ENCODE measurements at regions not wholly inside any gene's neighbourhood (a gene's known extent, or its start where the extent isn't known, plus 50 kb on each side); places are given as distances from the start of the nearest gene placed in this dataset.
"Not testable (repeated sequence)": the region's sequence is repeated elsewhere in the genome, so short reads cannot be mapped to it uniquely, and the experiment has no call there.

- H3K27ac Mint-ChIP-seq: no peak overlapping the region
- peaks cover 0 to 7% (median 0%) of the 10 kb centered on the region in 3 donors for H3K27me3 Mint-ChIP-seq
- H3K4me1 Mint-ChIP-seq: peaks cover 0 to 6% (median 4%) of the 10 kb centered on the region in 3 donors
- no peaks in the 10 kb centered on the region for H3K36me3 Mint-ChIP-seq
- ATAC-seq (ENCODE audit: low read depth in 2 of 2) (no peak), DNase-seq (no peak)
- no peak overlapping the region for H3K4me3 Mint-ChIP-seq
- H3K9me3 Mint-ChIP-seq: peaks cover 2 to 5% (median 4%) of the 10 kb centered on the region in 7 donors
Observed at GRCh38 chr4:169934794-169935429, 91.3 kb downstream of the MFAP3L start.

- Mint-ChIP-seq H3K27ac (no peak overlapping the region), H3K9me3 (peaks cover 2 to 5% (median 4%) of the 10 kb centered on the region in 7 donors), H3K4me1 (no peaks in the 10 kb centered on the region), H3K36me3 (no peaks in the 10 kb centered on the region), H3K27me3 (peaks cover 0 to 13% (median 0%) of the 10 kb centered on the region in 3 donors), H3K4me3 (no peak overlapping the region)
- DNase-seq (no peak), ATAC-seq (ENCODE audit: low read depth in 2 of 2) (no peak)
Observed at GRCh38 chr4:169933531-169933930, 92.7 kb downstream of the MFAP3L start.

DNA sequence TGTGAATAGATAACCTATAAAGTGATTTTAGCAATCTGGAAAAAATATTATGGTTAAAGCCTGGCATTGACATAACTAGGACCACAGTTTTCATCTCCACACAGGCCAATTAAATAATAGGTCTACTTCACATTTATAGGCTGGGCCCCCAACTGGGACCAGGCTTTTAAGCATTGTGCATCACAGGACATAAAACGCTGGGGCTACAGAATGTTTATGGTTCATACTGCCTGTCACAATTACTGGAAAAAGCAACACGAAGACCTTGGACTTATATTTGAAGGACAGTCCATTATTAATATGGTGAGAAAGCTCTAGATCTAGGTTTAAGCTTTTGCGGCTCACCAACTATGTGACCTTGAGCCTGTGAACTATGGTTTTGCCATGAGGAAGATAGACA is 94.2 kb downstream of the MFAP3L start:
- peaks cover 0 to 13% (median 5%) of the 10 kb centered on the region in 3 donors for H3K27me3 Mint-ChIP-seq
- no peak overlapping the region for H3K4me3 Mint-ChIP-seq
- peaks cover 2 to 5% (median 4%) of the 10 kb centered on the region in 7 donors for H3K9me3 Mint-ChIP-seq
- no peak for DNase-seq
- H3K36me3 Mint-ChIP-seq: no peaks in the 10 kb centered on the region
- no peak overlapping the region for H3K27ac Mint-ChIP-seq
- H3K4me1 Mint-ChIP-seq: peaks cover 0 to 8% (median 5%) of the 10 kb centered on the region in 3 donors
- ATAC-seq (ENCODE audit: low read depth in 2 of 2): no peak

DNA sequence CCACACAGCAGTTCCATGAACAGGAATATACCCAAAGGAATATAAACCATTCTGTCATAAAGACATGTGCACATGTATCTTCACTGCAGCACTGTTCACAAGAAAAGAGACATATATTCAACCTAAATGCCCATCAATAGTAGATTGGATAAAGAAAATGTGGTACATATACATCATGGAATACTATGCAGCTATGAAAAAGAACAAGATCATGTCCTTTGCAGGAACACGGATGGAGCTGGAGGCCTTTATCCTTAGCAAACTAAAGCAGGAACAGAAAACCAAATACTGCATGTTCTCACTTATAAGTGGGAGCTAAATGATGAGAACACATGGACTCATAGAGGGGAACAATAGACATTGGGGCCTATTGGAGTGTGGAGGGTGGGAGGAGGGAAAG is 95.4 kb downstream of the MFAP3L start:
- not testable (repeated sequence) for H3K36me3 Mint-ChIP-seq; H3K9me3 Mint-ChIP-seq; H3K27ac Mint-ChIP-seq; ATAC-seq (ENCODE audit: low read depth in 2 of 2); H3K4me3 Mint-ChIP-seq; DNase-seq
- Mint-ChIP-seq H3K4me1 (peaks cover 0 to 11% (median 8%) of the 10 kb centered on the region in 3 donors), H3K27me3 (peaks cover 0 to 13% (median 5%) of the 10 kb centered on the region in 3 donors)

- Mint-ChIP-seq H3K4me1 (peaks cover 0 to 11% (median 8%) of the 10 kb centered on the region in 3 donors), H3K27me3 (peaks cover under 1 to 13% (median 5%) of the 10 kb centered on the region in 3 donors), H3K36me3 (no peaks in the 10 kb centered on the region), H3K4me3 (peak overlapping the region in 1 of 8 donors; percentile 40), H3K9me3 (peaks cover 2 to 5% (median 4%) of the 10 kb centered on the region in 7 donors), H3K27ac (no peak overlapping the region)
- ATAC-seq (ENCODE audit: low read depth in 2 of 2) (no peak), DNase-seq (no peak)
Observed at GRCh38 chr4:169927280-169927679, 98.9 kb downstream of the MFAP3L start.

DNA sequence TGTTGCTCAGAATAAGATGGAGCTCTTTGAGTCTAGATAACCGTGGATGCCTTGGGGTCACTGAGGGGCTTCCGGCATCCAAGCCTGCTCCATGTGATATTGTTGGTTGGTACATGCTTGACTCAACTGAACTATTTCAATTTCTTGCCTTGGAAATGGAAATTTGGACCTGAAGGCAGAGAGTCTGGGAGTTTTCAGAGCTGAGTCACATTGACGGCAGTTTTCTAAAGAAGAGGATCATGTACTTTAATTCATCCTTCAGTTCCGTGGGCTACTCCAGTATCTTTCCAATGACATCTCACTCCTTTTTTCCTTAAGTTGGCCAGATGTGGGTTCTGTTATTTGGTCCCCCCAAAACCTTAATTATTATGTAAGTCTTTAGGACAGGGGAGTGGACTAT is 100.5 kb downstream of the MFAP3L start:
- peaks cover 1 to 4% (median 3%) of the 10 kb centered on the region in 7 donors for H3K9me3 Mint-ChIP-seq
- ATAC-seq (ENCODE audit: low read depth in 2 of 2) (no peak), DNase-seq (no peak)
- H3K4me3 Mint-ChIP-seq: no peak overlapping the region
- no peak overlapping the region for H3K27ac Mint-ChIP-seq
- H3K36me3 Mint-ChIP-seq: no peaks in the 10 kb centered on the region
- H3K4me1 Mint-ChIP-seq: peaks cover 0 to 11% (median 8%) of the 10 kb centered on the region in 3 donors
- peaks cover 3 to 22% (median 11%) of the 10 kb centered on the region in 3 donors for H3K27me3 Mint-ChIP-seq

- H3K4me1 Mint-ChIP-seq: peaks cover 0 to 9% (median 8%) of the 10 kb centered on the region in 3 donors
- H3K27ac Mint-ChIP-seq: no peak overlapping the region
- H3K4me3 Mint-ChIP-seq: no peak overlapping the region
- H3K27me3 Mint-ChIP-seq: peaks cover 3 to 9% (median 6%) of the 10 kb centered on the region in 3 donors
- H3K36me3 Mint-ChIP-seq: no peaks in the 10 kb centered on the region
- ATAC-seq (ENCODE audit: low read depth in 2 of 2) (no peak), DNase-seq (no peak)
- peaks cover 0 to 4% (median 0%) of the 10 kb centered on the region in 7 donors for H3K9me3 Mint-ChIP-seq
Observed at GRCh38 chr4:169922632-169923276, 103.4 kb downstream of the MFAP3L start.

DNA sequence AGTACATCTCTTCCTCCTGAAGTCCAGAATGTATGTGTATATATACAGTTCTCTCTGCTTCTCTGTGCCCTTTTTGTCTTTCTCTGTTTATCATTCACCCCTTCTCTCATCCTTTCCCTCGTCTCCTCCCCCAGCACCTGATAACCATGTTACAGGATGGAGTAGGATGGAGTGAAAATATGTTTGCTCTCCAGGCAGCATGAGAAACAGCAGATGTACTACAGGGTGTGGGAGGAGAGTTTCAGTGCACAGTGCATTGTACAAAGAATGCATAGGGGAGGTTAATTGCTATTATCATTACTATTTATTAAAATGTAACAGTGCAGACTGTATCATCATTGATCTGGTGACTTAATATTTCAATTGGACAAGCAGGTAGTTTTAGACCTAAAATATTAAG is 104.5 kb downstream of the MFAP3L start:
- no peak for ATAC-seq (ENCODE audit: low read depth in 2 of 2)
- peaks cover 0 to 1% (median under 1%) of the 10 kb centered on the region in 3 donors for H3K4me1 Mint-ChIP-seq
- DNase-seq: no peak
- H3K9me3 Mint-ChIP-seq: peaks cover 5 to 12% (median 8%) of the 10 kb centered on the region in 7 donors
- H3K4me3 Mint-ChIP-seq: no peak overlapping the region
- peaks cover 7 to 9% of the 10 kb centered on the region in 2 donors for H3K36me3 Mint-ChIP-seq
- peaks cover 3 to 9% (median 6%) of the 10 kb centered on the region in 3 donors for H3K27me3 Mint-ChIP-seq
- H3K27ac Mint-ChIP-seq: no peak overlapping the region

DNA sequence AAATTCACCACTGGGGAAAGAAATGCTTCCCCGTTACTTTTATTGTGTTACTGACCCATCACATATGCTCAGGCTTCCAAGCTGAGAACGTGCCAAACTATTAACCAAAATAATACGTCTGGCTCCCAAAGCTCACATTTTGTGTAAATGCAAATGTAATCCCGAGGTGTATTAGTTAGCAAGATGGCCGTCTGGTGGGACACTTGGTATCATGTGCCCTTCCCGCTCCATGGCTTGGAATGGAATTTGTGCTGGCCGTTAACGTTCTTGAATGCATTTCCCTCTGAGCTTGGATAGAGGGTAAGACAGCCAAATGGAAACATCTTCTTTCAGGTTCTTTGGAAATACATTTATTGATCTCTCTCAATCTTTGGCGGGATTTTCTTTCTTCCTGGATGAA is 105.0 kb downstream of the MFAP3L start:
- peaks cover 3 to 9% (median 6%) of the 10 kb centered on the region in 3 donors for H3K27me3 Mint-ChIP-seq
- no peaks in the 10 kb centered on the region for H3K4me1 Mint-ChIP-seq
- H3K9me3 Mint-ChIP-seq: peaks cover 7 to 14% (median 9%) of the 10 kb centered on the region in 7 donors
- peaks cover 7 to 10% of the 10 kb centered on the region in 2 donors for H3K36me3 Mint-ChIP-seq
- H3K27ac Mint-ChIP-seq: no peak overlapping the region
- no peak for ATAC-seq (ENCODE audit: low read depth in 2 of 2)
- DNase-seq: no peak
- H3K4me3 Mint-ChIP-seq: no peak overlapping the region

DNA sequence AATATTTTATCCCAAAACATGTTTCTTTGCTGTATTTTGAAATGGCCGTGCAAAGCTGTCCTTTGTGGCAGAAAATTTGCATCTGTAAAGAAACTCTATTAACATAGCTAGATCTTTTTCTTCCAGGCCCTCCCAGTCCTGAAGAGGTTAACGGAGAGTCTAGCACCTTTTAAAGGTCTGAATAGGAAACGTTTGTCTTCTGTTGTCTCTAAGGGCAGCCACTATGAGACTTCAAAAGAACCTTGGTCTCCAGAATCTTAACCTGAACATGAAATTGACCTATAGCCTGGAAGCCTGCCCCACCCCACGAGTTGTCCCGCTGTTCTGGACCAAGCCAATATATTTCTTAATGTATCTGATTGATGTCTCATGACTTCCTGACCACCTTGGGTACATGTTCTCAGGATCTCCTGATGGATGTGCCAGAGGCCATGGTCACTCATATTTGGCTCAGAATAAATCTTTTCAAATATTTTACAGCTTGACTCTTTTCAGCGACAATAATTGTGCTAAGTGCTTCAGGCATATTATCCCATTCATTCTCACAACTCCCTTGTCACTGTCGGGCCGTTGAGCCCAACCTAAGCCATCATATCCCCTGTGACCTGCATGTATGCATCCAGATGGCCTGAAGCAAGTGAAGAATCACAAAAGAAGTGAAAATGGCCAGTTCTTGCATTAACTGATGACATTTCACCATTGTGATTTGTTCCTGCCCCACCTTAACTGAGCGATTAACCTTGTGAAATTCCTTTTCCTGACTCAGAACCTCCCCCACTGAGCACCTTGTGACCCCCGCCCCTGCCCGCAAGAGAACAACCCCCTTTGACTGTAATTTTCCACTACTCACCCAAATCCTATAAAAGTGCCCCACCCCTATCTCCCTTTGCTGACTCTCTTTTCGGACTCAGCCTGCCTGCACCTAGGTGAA is 106.7 kb downstream of the MFAP3L start:
- ATAC-seq (ENCODE audit: low read depth in 2 of 2); H3K4me3 Mint-ChIP-seq; H3K27ac Mint-ChIP-seq; H3K4me1 Mint-ChIP-seq; H3K27me3 Mint-ChIP-seq; DNase-seq: not testable (repeated sequence)
- Mint-ChIP-seq H3K9me3 (peaks cover 7 to 15% (median 10%) of the 10 kb centered on the region in 7 donors), H3K36me3 (peaks cover 7 to 10% of the 10 kb centered on the region in 2 donors)

DNA sequence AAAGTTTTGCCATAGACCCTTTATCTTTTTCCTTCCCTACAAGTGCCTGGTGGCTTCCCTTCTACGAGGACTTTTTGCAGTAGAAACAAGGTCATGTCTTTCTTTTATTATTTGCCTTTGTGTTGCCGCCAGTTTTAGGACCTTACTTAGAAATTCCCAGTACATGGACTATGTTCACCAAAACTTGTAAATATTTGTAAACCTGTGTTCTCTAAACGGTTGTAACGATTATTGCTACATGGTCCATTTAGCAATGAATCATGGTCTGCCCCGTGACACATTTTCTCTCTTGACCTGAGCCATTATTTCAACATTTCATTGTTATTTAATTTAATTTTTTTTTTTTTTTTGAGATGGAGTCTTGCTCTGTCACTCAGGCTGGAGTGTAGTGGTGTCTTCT is 110.7 kb downstream of the MFAP3L start:
- ATAC-seq (ENCODE audit: low read depth in 2 of 2) (no peak), DNase-seq (no peak)
- H3K9me3 Mint-ChIP-seq: peaks cover 7 to 15% (median 10%) of the 10 kb centered on the region in 7 donors
- no peaks in the 10 kb centered on the region for H3K27me3 Mint-ChIP-seq
- H3K36me3 Mint-ChIP-seq: peaks cover 7 to 10% of the 10 kb centered on the region in 2 donors
- H3K27ac Mint-ChIP-seq: no peak overlapping the region
- no peak overlapping the region for H3K4me3 Mint-ChIP-seq
- no peaks in the 10 kb centered on the region for H3K4me1 Mint-ChIP-seq

GRCh38 chr4:169914866-169915265 is 111.3 kb downstream of the MFAP3L start:
- no peak overlapping the region for H3K4me3 Mint-ChIP-seq
- peaks cover 7 to 15% (median 10%) of the 10 kb centered on the region in 7 donors for H3K9me3 Mint-ChIP-seq

GRCh38 chr4:169912996-169913395 is 113.2 kb downstream of the MFAP3L start:
- no peak for ATAC-seq (ENCODE audit: low read depth in 2 of 2)

More at GRCh38 chr4:169914866-169915265, 111.3 kb downstream of the MFAP3L start:
- Mint-ChIP-seq H3K27ac (no peak overlapping the region), H3K27me3 (no peaks in the 10 kb centered on the region), H3K4me1 (no peaks in the 10 kb centered on the region), H3K36me3 (peaks cover 7 to 10% of the 10 kb centered on the region in 2 donors)
- no peak for ATAC-seq (ENCODE audit: low read depth in 2 of 2)
- DNase-seq: no peak

More at GRCh38 chr4:169912996-169913395, 113.2 kb downstream of the MFAP3L start:
- Mint-ChIP-seq H3K27me3 (no peaks in the 10 kb centered on the region), H3K4me1 (peaks cover 0 to 4% (median 0%) of the 10 kb centered on the region in 3 donors), H3K36me3 (peaks cover 7 to 10% of the 10 kb centered on the region in 2 donors), H3K9me3 (peaks cover 7 to 15% (median 8%) of the 10 kb centered on the region in 7 donors), H3K27ac (no peak overlapping the region), H3K4me3 (no peak overlapping the region)
- no peak for DNase-seq

All from naive B cell (primary cell).